ENCODE measurements at regions not wholly inside any gene's neighbourhood (a gene's known extent, or its start where the extent isn't known, plus 50 kb on each side); places are given as distances from the start of the nearest gene placed in this dataset.

DNA sequence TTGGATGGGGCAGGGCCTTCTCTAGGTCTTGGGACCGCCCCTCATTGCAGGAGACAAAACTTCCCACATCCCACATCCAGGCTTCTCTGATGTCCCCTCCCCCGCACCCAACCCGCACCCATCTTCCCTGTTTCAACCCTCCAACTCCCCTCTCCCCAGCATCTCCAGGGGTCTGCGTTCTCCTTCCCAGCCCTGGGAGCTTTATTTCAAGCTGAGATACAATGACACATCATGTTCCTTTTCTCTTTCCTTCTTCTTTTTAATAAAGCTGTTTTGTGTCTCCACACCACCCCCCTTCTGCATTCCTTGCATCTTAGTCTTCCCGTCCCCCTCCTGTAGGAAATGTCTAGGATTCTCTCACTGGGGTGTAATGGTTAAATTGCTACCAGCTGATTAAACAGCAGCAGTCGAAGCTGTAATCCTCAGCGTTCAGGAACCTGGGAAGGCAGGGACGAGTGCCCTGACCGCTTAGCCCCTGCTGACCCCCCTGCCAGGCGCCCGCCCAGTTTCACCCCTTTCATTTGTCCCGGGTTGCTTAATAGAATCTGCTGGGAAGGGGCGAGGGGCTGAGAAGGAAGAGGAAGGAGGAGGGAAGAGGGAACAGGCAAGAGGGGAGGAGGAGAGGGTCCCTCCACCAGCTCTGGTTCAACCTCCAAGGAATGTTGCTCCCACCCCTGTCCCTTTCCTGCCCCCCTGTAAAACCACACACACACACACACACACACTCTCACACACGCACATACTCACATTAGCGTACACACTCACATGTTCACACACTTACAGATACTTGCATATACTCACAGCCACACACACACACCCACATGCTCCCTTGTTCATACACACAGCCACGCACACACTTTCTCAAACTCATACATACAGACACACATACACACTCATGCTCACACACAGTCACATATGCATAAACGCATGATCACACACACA is 104.5 kb upstream of the MED13L start:
- no peak overlapping the region for H3K4me3 Mint-ChIP-seq (ENCODE audit: unreplicated experiment)
- H3K36me3 Mint-ChIP-seq (ENCODE audit: unreplicated experiment) = no peaks in the 10 kb centered on the region
- peaks cover 8% of the 10 kb centered on the region for H3K27me3 Mint-ChIP-seq (ENCODE audit: unreplicated experiment)
- no peak for DNase-seq
- no peak overlapping the region for H3K27ac Mint-ChIP-seq (ENCODE audit: unreplicated experiment)
- no peak for TF ChIP-seq CTCF (IDR thresholded peaks at IDR 0.05; ENCODE audit: partially characterized antibody, unreplicated experiment)
- H3K9me3 Mint-ChIP-seq (ENCODE audit: unreplicated experiment) = no peaks in the 10 kb centered on the region
- peaks cover 2% of the 10 kb centered on the region for H3K4me1 Mint-ChIP-seq (ENCODE audit: low read depth, unreplicated experiment)

DNA sequence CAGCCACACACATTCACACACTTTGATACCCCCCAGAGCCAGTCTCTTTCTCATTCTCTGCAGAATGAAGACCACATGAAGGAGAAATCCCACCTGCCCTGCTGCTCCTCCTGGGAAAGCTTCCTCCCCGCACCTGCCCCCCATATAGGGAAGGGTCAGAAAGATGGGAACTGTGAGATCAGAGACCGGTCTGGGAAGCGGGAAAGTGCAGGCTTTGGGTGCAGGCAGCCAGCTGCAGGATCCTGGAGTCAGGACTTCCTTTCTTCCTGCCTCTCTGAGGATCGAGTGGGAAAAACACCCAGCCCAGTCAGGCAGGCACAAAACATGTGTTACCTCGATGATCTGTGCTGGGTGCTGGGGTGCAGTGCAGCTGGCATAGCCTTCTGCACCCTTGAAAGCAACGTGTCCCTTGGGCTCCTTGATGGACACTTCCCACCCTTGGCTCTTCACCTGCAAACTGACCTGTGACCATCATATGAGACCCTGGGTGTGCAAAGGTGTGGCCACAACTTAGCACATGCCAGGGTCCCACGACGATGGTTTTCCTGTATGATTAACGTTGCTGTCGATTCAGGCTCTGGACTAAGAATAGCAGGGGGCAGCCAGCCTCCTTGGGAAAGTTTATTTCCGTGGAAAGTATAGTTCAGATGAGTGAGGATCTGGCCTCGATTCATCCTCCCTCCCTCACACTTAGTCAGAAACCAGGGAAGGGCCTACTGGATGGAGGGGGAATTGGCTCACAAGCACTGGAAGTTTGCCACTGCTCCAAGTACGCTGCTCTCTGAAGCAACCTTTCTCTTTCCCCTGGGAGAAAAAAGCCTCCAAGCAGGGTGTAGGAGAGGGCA is 105.4 kb upstream of the MED13L start:
- DNase-seq = no peak
- peaks cover 10% of the 10 kb centered on the region for H3K27me3 Mint-ChIP-seq (ENCODE audit: unreplicated experiment)
- H3K4me1 Mint-ChIP-seq (ENCODE audit: low read depth, unreplicated experiment) = peaks cover 2% of the 10 kb centered on the region
- H3K36me3 Mint-ChIP-seq (ENCODE audit: unreplicated experiment) = no peaks in the 10 kb centered on the region
- peaks cover 2% of the 10 kb centered on the region for H3K9me3 Mint-ChIP-seq (ENCODE audit: unreplicated experiment)
- no peak overlapping the region for H3K27ac Mint-ChIP-seq (ENCODE audit: unreplicated experiment)
- H3K4me3 Mint-ChIP-seq (ENCODE audit: unreplicated experiment) = no peak overlapping the region
- TF ChIP-seq CTCF (IDR thresholded peaks at IDR 0.05; ENCODE audit: partially characterized antibody, unreplicated experiment) = no peak

GRCh38 chr12:116384175-116384574 is 106.7 kb upstream of the MED13L start:
- no peak for DNase-seq
- peaks cover 2% of the 10 kb centered on the region for H3K4me1 Mint-ChIP-seq (ENCODE audit: low read depth, unreplicated experiment)
- no peak for TF ChIP-seq CTCF (IDR thresholded peaks at IDR 0.05; ENCODE audit: partially characterized antibody, unreplicated experiment)
- H3K36me3 Mint-ChIP-seq (ENCODE audit: unreplicated experiment) = no peaks in the 10 kb centered on the region
- peaks cover 2% of the 10 kb centered on the region for H3K9me3 Mint-ChIP-seq (ENCODE audit: unreplicated experiment)
- no peak overlapping the region for H3K4me3 Mint-ChIP-seq (ENCODE audit: unreplicated experiment)
- H3K27ac Mint-ChIP-seq (ENCODE audit: unreplicated experiment) = no peak overlapping the region
- peaks cover 10% of the 10 kb centered on the region for H3K27me3 Mint-ChIP-seq (ENCODE audit: unreplicated experiment)

GRCh38 chr12:116384691-116385485 is 107.4 kb upstream of the MED13L start:
- Mint-ChIP-seq H3K4me3 (ENCODE audit: unreplicated experiment) (no peak overlapping the region), H3K4me1 (ENCODE audit: low read depth, unreplicated experiment) (peaks cover 2% of the 10 kb centered on the region), H3K27me3 (ENCODE audit: unreplicated experiment) (peaks cover 11% of the 10 kb centered on the region), H3K9me3 (ENCODE audit: unreplicated experiment) (peaks cover 2% of the 10 kb centered on the region), H3K27ac (ENCODE audit: unreplicated experiment) (no peak overlapping the region), H3K36me3 (ENCODE audit: unreplicated experiment) (no peaks in the 10 kb centered on the region)
- DNase-seq = no peak
- TF ChIP-seq CTCF (IDR thresholded peaks at IDR 0.05; ENCODE audit: partially characterized antibody, unreplicated experiment) = no peak

All from glutamatergic neuron (in vitro differentiated cells).